ENCODE measurements at regions not wholly inside any gene's neighbourhood (a gene's known extent, or its start where the extent isn't known, plus 50 kb on each side); places are given as distances from the start of the nearest gene placed in this dataset.

GRCh38 chr13:84566780-84567179 lies 684.5 kb upstream of the SLITRK1 start:
- no peak for DNase-seq (ENCODE audit: low spot score)
- intact Hi-C loops (cut with micrococcal nuclease; ENCODE audit: unreplicated experiment): no loop called here
- H3K27me3 ChIP-seq (replicated peaks; ENCODE audit: insufficient read depth, low read depth, low read length, poor library complexity): no peaks in the 10 kb centered on the region
- H3K27ac ChIP-seq (ENCODE audit: low read depth, low read length, poor library complexity, severe bottlenecking): no peak overlapping the region
- TF ChIP-seq, protein P1, sequence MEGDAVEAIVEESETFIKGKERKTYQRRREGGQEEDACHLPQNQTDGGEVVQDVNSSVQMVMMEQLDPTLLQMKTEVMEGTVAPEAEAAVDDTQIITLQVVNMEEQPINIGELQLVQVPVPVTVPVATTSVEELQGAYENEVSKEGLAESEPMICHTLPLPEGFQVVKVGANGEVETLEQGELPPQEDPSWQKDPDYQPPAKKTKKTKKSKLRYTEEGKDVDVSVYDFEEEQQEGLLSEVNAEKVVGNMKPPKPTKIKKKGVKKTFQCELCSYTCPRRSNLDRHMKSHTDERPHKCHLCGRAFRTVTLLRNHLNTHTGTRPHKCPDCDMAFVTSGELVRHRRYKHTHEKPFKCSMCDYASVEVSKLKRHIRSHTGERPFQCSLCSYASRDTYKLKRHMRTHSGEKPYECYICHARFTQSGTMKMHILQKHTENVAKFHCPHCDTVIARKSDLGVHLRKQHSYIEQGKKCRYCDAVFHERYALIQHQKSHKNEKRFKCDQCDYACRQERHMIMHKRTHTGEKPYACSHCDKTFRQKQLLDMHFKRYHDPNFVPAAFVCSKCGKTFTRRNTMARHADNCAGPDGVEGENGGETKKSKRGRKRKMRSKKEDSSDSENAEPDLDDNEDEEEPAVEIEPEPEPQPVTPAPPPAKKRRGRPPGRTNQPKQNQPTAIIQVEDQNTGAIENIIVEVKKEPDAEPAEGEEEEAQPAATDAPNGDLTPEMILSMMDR (conservative IDR thresholded peaks at IDR 0.05; ENCODE audit: low read depth, low read length): no peak
- no peak for TF ChIP-seq EZH2 (IDR thresholded peaks at IDR 0.05; ENCODE audit: borderline replicate concordance, low read depth, low read length, poor library complexity, severe bottlenecking)
- ChIA-PET POLR2A (ENCODE audit: low non-redundant PET) (no interaction called here), CTCF (no interaction called here)
- H3K36me3 ChIP-seq (ENCODE audit: insufficient read depth, low read length, poor library complexity, severe bottlenecking): no peaks in the 10 kb centered on the region
- H3K4me3 ChIP-seq (ENCODE audit: low read depth, low read length, poor library complexity, severe bottlenecking): no peak overlapping the region
- H3K4me1 ChIP-seq (ENCODE audit: insufficient read depth, low read length, poor library complexity, severe bottlenecking): no peaks in the 10 kb centered on the region
- BruUV-seq (replicated peaks): no TSS peak
- H3K9me3 ChIP-seq (ENCODE audit: low read depth, low read length, poor library complexity, severe bottlenecking): no peaks in the 10 kb centered on the region

DNA sequence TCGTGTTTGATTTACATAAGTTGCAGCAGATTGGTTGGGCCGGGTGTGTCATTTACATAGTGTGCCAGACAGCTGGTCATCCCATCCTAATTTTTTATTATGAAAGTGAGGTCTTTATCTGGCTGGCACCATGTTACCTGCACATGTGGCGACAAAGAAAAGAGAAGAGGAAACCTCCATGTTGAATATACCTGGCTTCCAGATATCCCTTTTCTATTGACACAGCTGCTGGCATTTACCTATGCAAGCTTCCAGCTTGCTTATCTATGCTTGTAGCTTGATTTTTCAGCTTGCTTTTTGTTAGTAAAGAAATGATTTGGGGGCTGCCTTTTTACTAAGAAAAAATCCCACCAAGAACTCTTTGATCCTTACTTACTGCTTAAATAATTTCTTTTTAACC lies 681.3 kb upstream of the SLITRK1 start:
- ChIA-PET POLR2A (ENCODE audit: low non-redundant PET) (interaction anchor here (0.7 kb wide), 1 partner anchor 63 kb away, joined by 3 read pairs; no protein-coding TSS in a partner anchor), CTCF (no interaction called here)
- intact Hi-C loops (cut with micrococcal nuclease; ENCODE audit: unreplicated experiment): no loop called here
- Histone ChIP-seq H3K4me3 (ENCODE audit: low read depth, low read length, poor library complexity, severe bottlenecking) (no peak overlapping the region), H3K27me3 (replicated peaks; ENCODE audit: insufficient read depth, low read depth, low read length, poor library complexity) (no peaks in the 10 kb centered on the region), H3K27ac (ENCODE audit: low read depth, low read length, poor library complexity, severe bottlenecking) (no peak overlapping the region), H3K4me1 (ENCODE audit: insufficient read depth, low read length, poor library complexity, severe bottlenecking) (no peaks in the 10 kb centered on the region), H3K36me3 (ENCODE audit: insufficient read depth, low read length, poor library complexity, severe bottlenecking) (no peaks in the 10 kb centered on the region), H3K9me3 (ENCODE audit: low read depth, low read length, poor library complexity, severe bottlenecking) (no peaks in the 10 kb centered on the region)
- TF ChIP-seq, protein P1 (conservative IDR thresholded peaks at IDR 0.05; ENCODE audit: low read depth, low read length): no peak
- no peak for TF ChIP-seq EZH2 (IDR thresholded peaks at IDR 0.05; ENCODE audit: borderline replicate concordance, low read depth, low read length, poor library complexity, severe bottlenecking)
- no TSS peak for BruUV-seq (replicated peaks)
- DNase-seq (ENCODE audit: low spot score): no peak

GRCh38 chr13:84553227-84553626 lies 671.0 kb upstream of the SLITRK1 start:
- POLR2A ChIA-PET (ENCODE audit: low non-redundant PET): no interaction called here
- intact Hi-C loops (cut with micrococcal nuclease; ENCODE audit: unreplicated experiment): no loop called here
- no peaks in the 10 kb centered on the region for H3K4me1 ChIP-seq (ENCODE audit: insufficient read depth, low read length, poor library complexity, severe bottlenecking)
- H3K27ac ChIP-seq (ENCODE audit: low read depth, low read length, poor library complexity, severe bottlenecking): no peak overlapping the region
- TF ChIP-seq EZH2 (IDR thresholded peaks at IDR 0.05; ENCODE audit: borderline replicate concordance, low read depth, low read length, poor library complexity, severe bottlenecking): no peak
- TF ChIP-seq, protein P1 (conservative IDR thresholded peaks at IDR 0.05; ENCODE audit: low read depth, low read length): no peak
- CTCF ChIA-PET: no interaction called here
- H3K9me3 ChIP-seq (ENCODE audit: low read depth, low read length, poor library complexity, severe bottlenecking): no peaks in the 10 kb centered on the region
- H3K4me3 ChIP-seq (ENCODE audit: low read depth, low read length, poor library complexity, severe bottlenecking): no peak overlapping the region
- DNase-seq (ENCODE audit: low spot score): no peak
- BruUV-seq (replicated peaks): no TSS peak
- H3K36me3 ChIP-seq (ENCODE audit: insufficient read depth, low read length, poor library complexity, severe bottlenecking): no peaks in the 10 kb centered on the region
- H3K27me3 ChIP-seq (replicated peaks; ENCODE audit: insufficient read depth, low read depth, low read length, poor library complexity): no peaks in the 10 kb centered on the region
